KOPT-K1 (cell line): ENCODE measurements at regions not wholly inside any gene's neighbourhood (a gene's known extent, or its start where the extent isn't known, plus 50 kb on each side); places are given as distances from the start of the nearest gene placed in this dataset.

Experiments
- H3K27ac ChIP-seq: fragments of 200-600 bp; sonication (generic); 2 replicates; pipeline ENCODE4 v1.5.1; 2016; ENCODE audit warnings: antibody characterized with exemption, mild to moderate bottlenecking, low read depth, low read length; ENCODE audit not compliant: poor library complexity, severe bottlenecking
- H3K36me3 ChIP-seq: fragments of 200-600 bp; sonication (generic); 2 replicates; pipeline ENCODE4 v1.5.1; 2017; ENCODE audit warnings: antibody characterized with exemption, mild to moderate bottlenecking, low read length, moderate library complexity; ENCODE audit not compliant: insufficient read depth
- H3K9me3 ChIP-seq: fragments of 200-600 bp; sonication (generic); 2 replicates; pipeline ENCODE4 v1.5.1; 2017; ENCODE audit warnings: antibody characterized with exemption, low read length, mild to moderate bottlenecking; ENCODE audit not compliant: insufficient read depth, poor library complexity, severe bottlenecking

GRCh38 chr10:4717670-4718069 is 108.3 kb upstream of the AKR1E2 start:
- no peaks in the 10 kb centered on the region for H3K36me3 ChIP-seq
- no peaks in the 10 kb centered on the region for H3K9me3 ChIP-seq
- H3K27ac ChIP-seq, result no peak overlapping the region

GRCh38 chr10:4710858-4711257 is 115.1 kb upstream of the AKR1E2 start:
- Histone ChIP-seq H3K27ac (no peak overlapping the region), H3K36me3 (no peaks in the 10 kb centered on the region), H3K9me3 (no peaks in the 10 kb centered on the region)

- H3K27ac ChIP-seq, result no peak overlapping the region
Observed at GRCh38 chr10:4708123-4708759, 117.8 kb upstream of the AKR1E2 start.

DNA sequence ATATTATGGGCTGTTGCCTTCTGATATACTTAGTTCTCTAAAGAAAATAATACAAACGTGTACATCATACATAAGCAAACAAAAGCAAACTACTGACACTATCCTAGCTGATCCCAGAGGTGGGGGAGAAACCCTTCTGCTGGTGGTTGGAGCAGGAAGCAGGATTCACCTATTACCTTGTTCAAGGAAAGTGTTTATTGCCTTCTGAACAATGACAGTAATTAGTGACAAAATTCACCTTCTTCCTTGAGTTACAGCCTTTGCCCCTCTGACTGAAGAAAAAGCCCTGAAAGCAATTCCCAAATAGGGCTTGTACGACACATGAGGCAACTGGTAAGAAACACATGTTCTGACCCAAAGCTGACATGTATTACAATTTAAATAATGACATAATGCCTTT is 118.8 kb upstream of the AKR1E2 start:
- Histone ChIP-seq H3K9me3 (no peaks in the 10 kb centered on the region), H3K36me3 (no peaks in the 10 kb centered on the region), H3K27ac (no peak overlapping the region)

More at GRCh38 chr10:4708123-4708759, 117.8 kb upstream of the AKR1E2 start:
- H3K9me3 ChIP-seq, result no peaks in the 10 kb centered on the region
- no peaks in the 10 kb centered on the region for H3K36me3 ChIP-seq

- H3K9me3 ChIP-seq, result no peaks in the 10 kb centered on the region
- no peak overlapping the region for H3K27ac ChIP-seq
Observed at GRCh38 chr10:4704034-4704545, 121.9 kb upstream of the AKR1E2 start.

GRCh38 chr10:4701016-4701415 is 125.0 kb upstream of the AKR1E2 start:
- H3K36me3 ChIP-seq, result no peaks in the 10 kb centered on the region
- no peaks in the 10 kb centered on the region for H3K9me3 ChIP-seq
- H3K27ac ChIP-seq, result no peak overlapping the region

More at GRCh38 chr10:4704034-4704545, 121.9 kb upstream of the AKR1E2 start:
- no peaks in the 10 kb centered on the region for H3K36me3 ChIP-seq

DNA sequence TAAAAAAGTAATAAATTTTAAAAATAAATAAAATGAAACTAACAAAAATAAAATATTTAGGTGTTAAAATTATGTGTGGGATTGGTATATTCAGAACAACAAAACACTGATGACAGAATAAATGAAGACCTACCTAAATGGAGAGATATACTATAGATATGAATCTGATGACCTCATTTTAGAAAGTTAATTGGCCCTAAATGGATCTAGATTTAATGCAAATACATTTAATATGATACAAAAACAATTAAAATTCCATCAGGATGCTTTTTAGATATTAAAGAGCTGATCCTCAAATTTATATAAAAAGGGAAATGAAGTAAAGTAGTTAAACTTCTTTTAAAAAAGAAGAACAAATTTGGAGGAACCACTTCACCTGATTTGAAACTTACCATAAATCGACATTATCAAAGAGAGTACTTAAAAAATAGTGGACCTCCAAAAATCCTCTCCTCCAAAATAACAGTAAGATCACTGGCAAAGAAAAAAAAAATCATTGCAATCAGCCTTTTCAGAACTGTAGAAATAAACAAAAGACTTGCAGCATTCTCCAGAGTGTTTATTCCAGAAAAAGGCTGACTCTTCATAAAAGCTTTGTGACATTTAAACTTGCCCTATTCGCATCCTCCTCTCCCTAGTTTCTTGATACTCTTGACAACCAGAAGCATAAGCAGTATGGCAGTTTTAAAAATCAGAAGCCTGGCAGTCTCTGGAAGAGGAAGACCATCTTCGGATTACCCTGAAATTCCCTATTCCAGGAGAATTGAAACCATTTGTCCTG is 125.9 kb upstream of the AKR1E2 start:
- no peaks in the 10 kb centered on the region for H3K36me3 ChIP-seq
- no peak overlapping the region for H3K27ac ChIP-seq
- H3K9me3 ChIP-seq, result no peaks in the 10 kb centered on the region

DNA sequence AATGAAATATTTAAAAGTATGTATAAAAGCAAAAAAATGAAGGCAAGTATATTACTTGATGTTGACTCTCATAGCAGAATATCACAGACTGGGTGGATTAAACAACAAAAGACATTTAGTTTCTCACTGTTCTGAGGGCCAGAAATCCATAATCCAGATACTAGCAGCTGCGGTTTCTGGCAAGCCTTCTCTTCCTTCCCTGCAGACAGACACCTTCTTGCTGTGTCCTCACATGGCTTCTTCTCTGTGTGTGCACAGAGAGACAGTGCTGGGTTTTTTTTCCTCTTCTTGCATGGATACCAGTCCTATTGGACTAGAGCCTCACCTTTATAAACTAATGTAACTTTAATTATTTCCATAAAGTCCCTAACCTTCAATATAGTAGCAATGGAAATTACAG is 127.9 kb upstream of the AKR1E2 start:
- H3K9me3 ChIP-seq, result no peaks in the 10 kb centered on the region
- H3K27ac ChIP-seq, result no peak overlapping the region
- H3K36me3 ChIP-seq, result no peaks in the 10 kb centered on the region

- Histone ChIP-seq H3K9me3 (no peaks in the 10 kb centered on the region), H3K27ac (no peak overlapping the region), H3K36me3 (no peaks in the 10 kb centered on the region)
Observed at GRCh38 chr10:4696186-4696585, 129.8 kb upstream of the AKR1E2 start.

DNA sequence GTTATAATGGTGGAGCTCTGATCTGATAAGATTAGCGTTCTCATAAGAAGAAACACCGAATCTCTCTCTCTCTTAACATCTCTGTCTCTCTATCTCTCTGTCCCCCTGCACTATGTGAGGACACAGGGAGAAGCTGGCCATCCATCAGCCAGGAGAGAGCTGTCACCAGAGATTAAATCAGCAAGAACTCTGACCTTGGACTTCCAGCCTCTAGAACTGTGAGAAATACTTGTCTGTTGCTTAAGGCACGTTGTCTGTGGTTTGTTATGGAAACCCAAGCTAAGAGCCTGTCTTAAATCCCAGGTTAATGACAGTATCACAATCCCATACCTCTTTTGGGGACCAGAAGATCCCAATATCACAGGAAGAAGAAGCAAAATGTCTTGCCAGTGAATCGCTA is 132.0 kb upstream of the AKR1E2 start:
- H3K27ac ChIP-seq, result no peak overlapping the region
- no peaks in the 10 kb centered on the region for H3K36me3 ChIP-seq
- H3K9me3 ChIP-seq, result no peaks in the 10 kb centered on the region

GRCh38 chr10:4692206-4692605 is 133.8 kb upstream of the AKR1E2 start:
- Histone ChIP-seq H3K36me3 (no peaks in the 10 kb centered on the region), H3K9me3 (no peaks in the 10 kb centered on the region), H3K27ac (no peak overlapping the region)

GRCh38 chr10:4691776-4692175 is 134.2 kb upstream of the AKR1E2 start:
- no peaks in the 10 kb centered on the region for H3K36me3 ChIP-seq
- no peak overlapping the region for H3K27ac ChIP-seq
- H3K9me3 ChIP-seq, result no peaks in the 10 kb centered on the region

- Histone ChIP-seq H3K36me3 (no peaks in the 10 kb centered on the region), H3K27ac (no peak overlapping the region), H3K9me3 (no peaks in the 10 kb centered on the region)
Observed at GRCh38 chr10:4691301-4691700, 134.7 kb upstream of the AKR1E2 start.

DNA sequence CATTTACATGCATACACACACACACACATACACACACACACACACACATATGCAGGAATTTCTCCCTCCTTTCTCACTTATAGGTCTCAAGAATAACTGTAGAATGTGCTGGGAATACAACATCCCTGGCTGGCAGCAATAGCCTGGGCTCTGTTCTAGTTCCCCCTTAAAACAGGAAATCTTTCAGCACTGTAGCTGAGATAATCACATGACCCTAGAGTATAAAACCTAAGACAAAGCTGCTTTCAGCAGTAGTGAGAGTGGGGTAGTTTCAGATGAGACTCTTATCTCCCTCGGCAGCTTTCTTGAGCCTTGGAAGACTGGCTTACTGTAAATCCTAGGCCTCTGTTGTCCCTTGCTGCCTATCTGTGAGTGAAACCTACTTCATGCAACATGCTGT is 137.4 kb upstream of the AKR1E2 start:
- Histone ChIP-seq H3K27ac (no peak overlapping the region), H3K9me3 (no peaks in the 10 kb centered on the region), H3K36me3 (no peaks in the 10 kb centered on the region)

DNA sequence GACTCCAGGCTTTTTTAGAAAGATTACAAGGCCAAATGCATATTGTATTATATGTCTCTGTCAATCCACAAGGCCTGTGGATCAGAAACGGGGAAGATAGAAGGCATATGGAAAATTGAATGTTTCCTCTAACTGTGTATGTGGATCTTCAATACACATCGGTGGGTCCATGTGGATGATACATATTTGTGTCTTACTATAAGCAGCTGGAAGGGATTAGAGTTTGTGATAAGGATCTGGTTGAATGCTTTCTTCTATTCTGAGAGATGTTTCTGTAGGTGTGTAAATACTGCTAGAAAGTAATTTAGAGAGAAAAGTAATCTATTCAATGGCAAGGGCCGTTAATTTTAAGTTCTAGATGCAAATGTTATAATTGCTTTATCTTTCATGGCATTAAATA is 137.8 kb upstream of the AKR1E2 start:
- H3K27ac ChIP-seq, result no peak overlapping the region
- no peaks in the 10 kb centered on the region for H3K36me3 ChIP-seq
- H3K9me3 ChIP-seq, result no peaks in the 10 kb centered on the region

- Histone ChIP-seq H3K36me3 (no peaks in the 10 kb centered on the region), H3K9me3 (no peaks in the 10 kb centered on the region), H3K27ac (no peak overlapping the region)
Observed at GRCh38 chr10:4687397-4687796, 138.6 kb upstream of the AKR1E2 start.
